ENCODE measurements at regions not wholly inside any gene's neighbourhood (a gene's known extent, or its start where the extent isn't known, plus 50 kb on each side); places are given as distances from the start of the nearest gene placed in this dataset.

DNA sequence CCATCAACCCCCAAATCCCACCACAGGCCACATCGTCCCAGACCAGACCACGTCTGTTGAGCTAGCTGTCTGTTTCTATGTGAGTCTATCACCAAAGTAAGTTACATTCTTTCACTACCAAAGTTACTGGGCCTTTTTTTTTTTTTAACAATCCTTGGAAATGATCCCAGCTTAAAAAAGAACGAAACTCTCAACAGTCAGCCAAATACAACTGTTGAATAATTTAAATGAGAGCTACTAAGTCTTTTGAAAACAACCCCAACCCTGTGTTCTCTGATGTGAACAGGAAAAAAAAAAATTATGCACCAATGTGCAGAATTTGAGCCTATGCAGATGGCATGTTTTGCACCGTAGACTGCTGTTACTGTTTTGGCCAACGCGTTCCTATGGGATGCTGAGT, 134.0 kb upstream of the ETS2 start:
- H3K9me2 ChIP-seq (replicated peaks; ENCODE audit: insufficient read depth, low read length), result no peaks in the 10 kb centered on the region
- H3K4me2 ChIP-seq (ENCODE audit: low read depth, low read length, poor library complexity, severe bottlenecking), result no peak overlapping the region
- H4K20me1 ChIP-seq (ENCODE audit: low read depth, low read length), result no peaks in the 10 kb centered on the region
- H3K4me3 ChIP-seq (ENCODE audit: insufficient read depth, low read length, poor library complexity, severe bottlenecking), result no peak overlapping the region
- no peaks in the 10 kb centered on the region for H3K9me3 ChIP-seq (ENCODE audit: insufficient read depth, low read length)
- H3K36me3 ChIP-seq (ENCODE audit: low read length), result no peaks in the 10 kb centered on the region
- no peak overlapping the region for H2AFZ ChIP-seq (ENCODE audit: low read depth, low read length, severe bottlenecking)
- no peaks in the 10 kb centered on the region for H3K27me3 ChIP-seq (ENCODE audit: low read length)
- no peaks in the 10 kb centered on the region for H3K79me2 ChIP-seq (ENCODE audit: insufficient read depth, low read length)
- no peaks in the 10 kb centered on the region for H3F3A ChIP-seq (ENCODE audit: insufficient read depth)
- no peak overlapping the region for H3K27ac ChIP-seq (ENCODE audit: low read depth, low read length)
- TF ChIP-seq EZH2phosphoT487 (conservative IDR thresholded peaks at IDR 0.05; ENCODE audit: low read length), result no peak
- TF ChIP-seq CTCF (IDR thresholded peaks at IDR 0.05; ENCODE audit: insufficient read depth, low read length, poor library complexity, severe bottlenecking), result no peak
- no peak overlapping the region for H3K9ac ChIP-seq (ENCODE audit: low read length)

- Histone ChIP-seq H2AFZ (ENCODE audit: low read depth, low read length, severe bottlenecking) (no peak overlapping the region), H3K9ac (ENCODE audit: low read length) (no peak overlapping the region), H3K4me2 (ENCODE audit: low read depth, low read length, poor library complexity, severe bottlenecking) (no peak overlapping the region), H3K9me2 (replicated peaks; ENCODE audit: insufficient read depth, low read length) (no peaks in the 10 kb centered on the region), H3K27ac (ENCODE audit: low read depth, low read length) (no peak overlapping the region), H4K20me1 (ENCODE audit: low read depth, low read length) (no peaks in the 10 kb centered on the region), H3F3A (ENCODE audit: insufficient read depth) (no peaks in the 10 kb centered on the region), H3K4me3 (ENCODE audit: insufficient read depth, low read length, poor library complexity, severe bottlenecking) (no peak overlapping the region), H3K9me3 (ENCODE audit: insufficient read depth, low read length) (no peaks in the 10 kb centered on the region), H3K27me3 (ENCODE audit: low read length) (no peaks in the 10 kb centered on the region), H3K36me3 (ENCODE audit: low read length) (no peaks in the 10 kb centered on the region), H3K79me2 (ENCODE audit: insufficient read depth, low read length) (no peaks in the 10 kb centered on the region)
- TF ChIP-seq EZH2phosphoT487 (conservative IDR thresholded peaks at IDR 0.05; ENCODE audit: low read length) (no peak), CTCF (IDR thresholded peaks at IDR 0.05; ENCODE audit: insufficient read depth, low read length, poor library complexity, severe bottlenecking) (no peak)
Measured at GRCh38 chr21:38675182-38675824, 130.4 kb upstream of the ETS2 start.

GRCh38 chr21:38678827-38679226, 126.9 kb upstream of the ETS2 start:
- no peaks in the 10 kb centered on the region for H3K27me3 ChIP-seq (ENCODE audit: low read length)
- H3K4me3 ChIP-seq (ENCODE audit: insufficient read depth, low read length, poor library complexity, severe bottlenecking), result no peak overlapping the region
- no peak for TF ChIP-seq EZH2phosphoT487 (conservative IDR thresholded peaks at IDR 0.05; ENCODE audit: low read length)
- no peak for TF ChIP-seq CTCF (IDR thresholded peaks at IDR 0.05; ENCODE audit: insufficient read depth, low read length, poor library complexity, severe bottlenecking)
- H3K4me2 ChIP-seq (ENCODE audit: low read depth, low read length, poor library complexity, severe bottlenecking), result no peak overlapping the region
- no peaks in the 10 kb centered on the region for H3K36me3 ChIP-seq (ENCODE audit: low read length)
- H3K9me2 ChIP-seq (replicated peaks; ENCODE audit: insufficient read depth, low read length), result no peaks in the 10 kb centered on the region
- no peaks in the 10 kb centered on the region for H4K20me1 ChIP-seq (ENCODE audit: low read depth, low read length)
- H2AFZ ChIP-seq (ENCODE audit: low read depth, low read length, severe bottlenecking), result no peak overlapping the region
- no peak overlapping the region for H3K27ac ChIP-seq (ENCODE audit: low read depth, low read length)
- no peaks in the 10 kb centered on the region for H3K9me3 ChIP-seq (ENCODE audit: insufficient read depth, low read length)
- H3F3A ChIP-seq (ENCODE audit: insufficient read depth), result no peaks in the 10 kb centered on the region
- no peak overlapping the region for H3K9ac ChIP-seq (ENCODE audit: low read length)
- no peaks in the 10 kb centered on the region for H3K79me2 ChIP-seq (ENCODE audit: insufficient read depth, low read length)

Data from SU-DHL-6 (cell line).